Effector CD8-positive, alpha-beta T cell (primary cell): ENCODE measurements at regions not wholly inside any gene's neighbourhood (a gene's known extent, or its start where the extent isn't known, plus 50 kb on each side); places are given as distances from the start of the nearest gene placed in this dataset.

Experiments used
- DNase-seq: peaks from one replicate; lab custom pipeline; 2025; lab: John Stamatoyannopoulos, UW

DNA sequence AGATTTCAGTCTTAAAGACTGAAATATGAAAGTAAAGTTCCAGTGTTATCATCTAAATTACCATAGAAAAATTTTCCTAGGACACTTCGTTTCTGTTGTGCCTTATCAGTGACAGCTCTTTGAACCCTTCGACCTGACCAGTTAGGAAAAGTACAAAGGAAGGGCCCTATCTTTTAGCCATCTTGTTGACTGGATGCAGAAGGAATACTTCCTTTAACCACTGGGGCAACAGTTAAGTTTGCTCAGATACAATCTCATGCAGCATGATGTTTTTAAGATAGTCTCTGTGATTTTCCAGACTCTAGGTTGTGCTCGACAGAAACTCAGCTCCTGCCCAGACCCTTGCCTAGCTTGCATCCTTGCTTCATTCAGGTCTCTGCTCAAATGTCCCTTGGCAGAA lies 210.5 kb upstream of the RPS6KA3 start:
- DNase-seq = no peak

- no peak for DNase-seq
Observed at GRCh38 chrX:20472620-20473258, 206.0 kb upstream of the RPS6KA3 start.

DNA sequence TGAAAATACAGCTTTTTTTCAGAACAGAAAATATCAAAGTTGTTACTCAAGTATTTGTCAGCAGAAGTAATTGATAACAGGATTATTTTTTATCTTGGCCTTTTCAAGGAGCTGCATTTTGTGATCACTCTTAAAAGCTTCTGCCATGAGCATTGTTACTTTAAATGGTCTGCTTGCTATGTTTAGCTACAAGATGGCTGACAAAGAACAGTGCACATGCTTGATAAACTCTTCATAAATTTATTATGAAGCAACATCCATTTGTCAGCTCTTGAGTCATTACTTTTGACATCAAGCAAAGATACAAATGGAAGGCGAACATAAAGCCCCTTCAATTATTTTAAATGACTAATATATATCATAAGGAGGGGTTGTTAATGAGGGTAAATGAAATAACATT lies 205.4 kb upstream of the RPS6KA3 start:
- DNase-seq = no peak

DNA sequence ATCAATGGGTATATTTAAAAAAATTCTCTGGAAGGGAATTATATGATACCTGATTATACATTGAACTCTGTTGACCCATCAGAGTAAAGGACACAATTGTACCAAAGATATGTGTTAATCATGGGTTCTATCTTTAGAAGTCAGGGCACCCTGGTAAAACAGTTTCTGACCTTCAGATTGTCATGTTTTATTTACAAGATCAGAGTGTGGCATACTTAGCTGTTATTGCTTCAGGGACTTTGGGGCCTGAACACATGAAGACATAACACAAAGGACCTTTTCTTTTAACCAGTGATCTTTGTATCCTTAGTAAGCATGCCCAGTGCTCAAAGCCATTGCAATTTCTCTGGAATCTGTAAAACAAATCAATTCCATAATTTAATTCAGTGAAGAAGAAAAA lies 204.8 kb upstream of the RPS6KA3 start:
- DNase-seq = no peak

- no peak for DNase-seq
Observed at GRCh38 chrX:20463296-20464075, 196.8 kb upstream of the RPS6KA3 start.

GRCh38 chrX:20461576-20461975 lies 194.9 kb upstream of the RPS6KA3 start:
- no peak for DNase-seq

DNA sequence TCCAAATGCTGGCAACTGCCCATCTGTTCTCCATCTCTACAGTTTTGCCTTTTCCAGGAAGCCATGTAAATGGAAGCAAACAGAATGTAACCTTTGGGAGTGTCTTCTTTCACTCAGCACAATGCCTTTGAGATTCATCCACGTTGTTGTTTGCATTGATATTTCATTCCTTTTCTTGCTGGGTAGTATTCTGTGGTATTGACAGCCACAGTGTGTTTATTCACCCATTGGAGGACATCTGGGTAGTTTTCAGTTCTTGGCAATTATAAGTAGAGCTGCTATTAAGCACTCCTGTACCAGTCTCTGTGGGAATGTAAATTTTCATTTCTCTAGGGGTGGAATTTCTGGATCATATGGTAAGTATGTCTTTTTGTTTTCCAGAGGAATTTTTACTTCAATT lies 194.3 kb upstream of the RPS6KA3 start:
- DNase-seq = no peak

DNA sequence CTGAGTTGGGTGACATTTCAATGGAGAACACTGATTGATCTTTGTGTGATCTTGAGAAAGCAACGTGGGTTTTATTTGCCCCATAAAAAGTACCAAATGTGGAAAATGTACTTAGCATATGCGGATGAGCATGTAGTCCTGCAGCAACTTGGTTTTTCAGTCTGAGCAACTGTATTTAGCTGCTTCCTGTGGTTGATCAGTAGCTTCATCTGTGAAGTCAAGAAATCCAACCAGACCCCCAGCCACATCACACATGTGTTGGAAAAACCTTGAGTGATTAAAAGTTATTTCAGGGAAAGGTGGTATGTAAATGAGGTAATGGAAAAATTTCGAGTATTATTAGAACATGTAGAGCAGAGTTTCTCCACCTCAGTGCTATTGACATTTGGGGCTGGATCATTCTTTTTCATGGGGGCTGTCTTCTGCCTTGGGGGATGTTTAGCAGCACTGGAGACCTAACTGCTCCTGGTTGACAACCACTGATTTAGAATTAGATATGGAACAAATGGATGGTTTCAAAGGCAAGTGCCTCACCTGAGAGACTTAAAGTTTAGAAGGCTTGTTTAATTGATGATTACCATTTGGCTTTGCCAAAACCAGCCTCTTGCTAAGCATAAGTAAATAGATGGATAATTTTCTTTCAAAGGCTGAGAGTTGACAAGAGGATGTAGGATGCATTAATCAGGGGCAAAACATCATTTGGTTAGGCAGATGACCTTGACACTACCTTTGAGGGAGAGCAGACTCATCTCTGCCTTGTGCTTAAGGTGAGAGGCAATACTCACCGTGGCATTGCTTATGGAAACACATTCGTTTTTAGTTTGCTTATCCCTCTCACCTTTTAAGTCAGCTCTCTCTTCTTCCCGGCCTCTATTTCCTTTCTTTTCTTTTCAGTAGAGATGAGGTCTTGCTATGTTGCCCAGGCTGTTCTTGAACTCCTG lies 193.0 kb upstream of the RPS6KA3 start:
- DNase-seq = no peak

GRCh38 chrX:20456971-20457370 lies 190.3 kb upstream of the RPS6KA3 start:
- DNase-seq = no peak

- no peak for DNase-seq
Observed at GRCh38 chrX:20455001-20455400, 188.3 kb upstream of the RPS6KA3 start.

DNA sequence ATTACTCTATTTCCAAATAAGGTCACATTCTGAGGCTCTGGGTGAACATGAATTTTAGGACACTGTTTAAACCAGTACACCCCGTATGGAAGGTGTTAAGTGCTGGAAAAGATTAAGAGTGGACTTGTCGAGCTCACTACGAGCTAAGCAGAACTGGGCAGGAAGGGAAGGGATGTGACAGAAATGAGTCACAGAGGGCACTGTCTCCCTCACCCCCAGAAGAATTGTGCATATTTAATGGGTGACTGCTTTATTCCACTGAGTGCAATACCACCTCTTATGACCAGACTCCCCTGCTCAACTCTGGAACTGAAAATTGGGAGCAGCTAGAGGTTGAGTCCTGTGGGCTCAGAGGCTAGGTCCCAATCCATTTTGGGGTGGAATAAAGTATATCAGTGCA lies 187.4 kb upstream of the RPS6KA3 start:
- no peak for DNase-seq

DNA sequence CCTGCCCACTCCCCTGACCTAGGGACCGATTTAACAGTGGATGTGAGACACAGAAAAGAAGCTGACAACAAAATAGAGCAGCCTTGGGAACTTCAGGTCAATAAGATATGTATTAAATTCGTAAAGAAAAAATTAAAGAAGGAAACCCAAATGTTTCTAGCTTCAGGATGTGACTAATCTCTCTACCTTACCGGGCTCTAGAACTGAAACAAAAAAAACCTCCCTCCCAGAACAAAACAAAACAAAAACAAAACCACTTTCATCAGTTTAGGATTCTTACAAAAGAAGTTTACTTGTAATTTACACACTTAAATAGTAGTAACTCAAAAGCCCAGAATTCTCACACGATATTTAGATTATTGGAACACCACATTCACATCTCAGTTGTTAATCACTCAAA lies 185.8 kb upstream of the RPS6KA3 start:
- no peak for DNase-seq

DNA sequence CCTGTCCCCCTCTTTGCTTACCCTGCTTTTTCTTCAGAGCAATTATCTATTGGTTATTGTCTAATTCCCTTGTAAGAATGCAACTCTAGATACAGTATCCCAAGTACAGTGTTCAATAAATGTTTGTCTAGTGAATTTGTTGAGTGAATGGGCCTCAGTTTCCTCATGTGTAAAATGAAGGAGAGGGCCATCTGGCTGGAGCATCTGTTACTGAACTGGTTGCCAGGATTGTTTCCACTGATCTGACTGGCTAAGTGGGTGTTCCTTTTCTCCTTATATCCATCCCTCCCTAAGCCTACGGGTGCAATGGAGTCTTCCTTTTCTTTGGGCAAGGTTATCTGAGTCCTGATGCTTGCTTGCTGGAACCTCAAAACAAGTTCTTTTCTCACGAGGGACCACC lies 185.2 kb upstream of the RPS6KA3 start:
- no peak for DNase-seq

DNA sequence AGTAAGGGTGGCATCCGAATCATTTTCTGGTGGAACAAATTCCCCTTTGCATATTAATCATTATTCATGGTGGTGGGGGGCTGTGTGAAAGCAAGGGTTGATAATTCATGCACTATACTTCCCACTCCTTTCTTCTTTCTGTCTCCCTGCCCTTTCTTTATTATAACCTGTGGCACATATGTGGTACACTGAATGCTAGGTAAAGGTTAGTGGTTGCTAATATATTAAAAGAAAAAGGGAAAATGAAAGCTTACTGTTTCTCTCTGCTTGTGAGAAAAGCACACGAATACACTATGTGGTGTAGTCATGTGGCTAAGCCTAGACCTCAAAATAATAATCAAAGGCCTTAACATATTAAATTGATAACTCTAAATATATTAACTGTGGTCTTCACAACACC lies 178.4 kb upstream of the RPS6KA3 start:
- DNase-seq = no peak

- DNase-seq = peak; percentile 69
Observed at GRCh38 chrX:20442597-20442996, 175.9 kb upstream of the RPS6KA3 start.

- DNase-seq = no peak
Observed at GRCh38 chrX:20441123-20441522, 174.4 kb upstream of the RPS6KA3 start.

- no peak for DNase-seq
Observed at GRCh38 chrX:20438871-20439526, 172.3 kb upstream of the RPS6KA3 start.

- no peak for DNase-seq
Observed at GRCh38 chrX:20437683-20438082, 171.0 kb upstream of the RPS6KA3 start.

GRCh38 chrX:20435913-20436312 lies 169.2 kb upstream of the RPS6KA3 start:
- no peak for DNase-seq

DNA sequence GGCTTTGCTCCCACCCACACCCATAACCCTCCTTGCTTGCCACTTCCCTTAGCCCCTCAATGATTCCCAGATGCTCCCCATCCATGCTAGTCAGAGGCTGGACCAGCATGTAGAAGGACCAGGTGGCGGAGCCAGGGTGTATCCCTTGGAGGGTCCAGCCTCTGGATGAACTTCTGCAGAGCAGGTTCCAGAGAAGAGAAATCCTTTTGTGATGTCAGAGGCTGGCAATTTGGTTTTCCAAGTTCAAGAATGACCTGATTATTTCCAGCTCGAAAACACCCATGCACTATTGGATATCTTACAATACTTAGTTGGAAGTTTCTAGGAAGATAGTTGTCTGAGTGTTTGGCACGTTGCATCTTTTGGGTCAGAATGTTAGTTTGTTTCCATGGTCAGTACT lies 168.3 kb upstream of the RPS6KA3 start:
- no peak for DNase-seq

- DNase-seq = no peak
Observed at GRCh38 chrX:20433388-20433775, 166.7 kb upstream of the RPS6KA3 start.

DNA sequence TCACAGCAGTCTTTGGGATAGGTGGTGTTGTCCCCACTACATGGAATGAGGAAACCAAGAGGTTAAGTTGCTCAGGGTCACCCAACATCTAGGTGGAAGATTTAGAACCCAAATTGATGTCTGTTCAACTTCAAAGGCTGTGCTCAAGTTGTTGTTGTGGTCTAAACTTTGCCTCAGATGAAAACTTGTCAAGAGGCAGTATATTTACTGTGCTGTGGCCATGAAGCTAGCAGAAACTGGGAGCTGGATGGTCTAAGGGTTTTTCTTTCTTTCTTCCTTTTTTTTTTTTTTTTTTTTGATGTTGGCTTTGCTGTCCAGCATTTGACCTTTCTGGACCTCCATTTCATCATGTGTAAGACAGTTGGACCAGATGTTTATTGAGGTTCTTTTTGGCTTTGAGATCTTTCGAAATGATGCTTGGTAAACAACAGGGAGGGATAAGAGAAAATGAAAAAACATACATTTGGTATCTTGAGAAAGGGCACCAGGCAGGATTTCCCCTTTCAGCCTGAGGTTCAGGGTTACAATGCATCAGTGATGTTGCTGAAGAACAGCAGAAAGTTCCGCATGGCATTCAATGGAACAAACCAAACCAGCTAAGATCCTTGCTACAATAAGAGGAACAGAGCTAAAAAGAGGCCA lies 166.2 kb upstream of the RPS6KA3 start:
- DNase-seq = no peak
